ENCODE measurements at regions not wholly inside any gene's neighbourhood (a gene's known extent, or its start where the extent isn't known, plus 50 kb on each side); places are given as distances from the start of the nearest gene placed in this dataset.

DNA sequence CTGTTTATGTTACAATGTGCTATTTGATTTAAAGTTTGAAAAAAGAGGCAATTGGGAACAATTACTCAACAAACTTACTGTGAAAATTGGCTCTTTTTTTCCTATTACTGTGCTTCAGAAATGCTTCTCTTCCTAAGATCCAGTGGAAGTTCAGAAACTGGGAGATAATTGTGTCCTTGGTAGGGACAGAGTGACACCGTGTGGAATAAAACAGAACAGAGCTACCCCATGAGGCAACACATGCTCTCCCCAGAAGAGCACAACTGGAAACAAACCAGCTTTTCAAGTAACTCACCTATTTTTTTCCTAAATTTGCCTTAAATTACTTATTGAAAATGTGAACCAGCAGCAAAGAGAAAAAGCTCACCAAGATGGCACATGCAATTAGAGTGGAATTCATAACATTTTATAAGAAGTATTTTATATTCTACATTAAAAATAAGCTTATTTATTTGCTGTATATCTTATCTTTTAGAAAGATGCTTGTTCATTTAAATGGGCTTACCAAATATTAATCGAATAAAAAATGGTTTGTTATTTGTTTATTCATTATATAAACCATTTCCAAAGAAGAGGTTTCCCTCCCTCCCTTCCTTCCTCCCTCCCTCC is 346.1 kb upstream of the ANKRD30A start:
- intact Hi-C loops (cut with micrococcal nuclease; ENCODE audit: unreplicated experiment) (loop anchor here (10.0 kb wide), 1 partner anchor 1145 kb away; no protein-coding TSS in a partner anchor), in situ Hi-C loops (cut with MboI) (no loop called here)
- no TSS peak for BruUV-seq (replicated peaks)
- Histone ChIP-seq H3K36me3 (ENCODE audit: control insufficient read depth in 2 of 2, insufficient read depth in 2 of 2, low read length in 1 of 2) (no peaks in the 10 kb centered on the region), H2AFZ (ENCODE audit: control insufficient read depth, low read depth, low read length) (no peak overlapping the region), H3K27me3 (replicated peaks in 1 of 2; ENCODE audit: control insufficient read depth in 2 of 2, insufficient read depth in 2 of 2, low read length in 1 of 2) (no peaks in the 10 kb centered on the region), H3K9ac (ENCODE audit: control insufficient read depth, insufficient read depth, low read length) (no peak overlapping the region), H3K4me1 (ENCODE audit: control insufficient read depth, insufficient read depth, low read length) (no peaks in the 10 kb centered on the region), H3K4me3 (no peak overlapping the region), H3K4me2 (ENCODE audit: control insufficient read depth, insufficient read depth) (no peak overlapping the region), H4K20me1 (ENCODE audit: control insufficient read depth, insufficient read depth) (no peaks in the 10 kb centered on the region), H3K27ac (ENCODE audit: control insufficient read depth, insufficient read depth) (no peak overlapping the region), H3K79me2 (ENCODE audit: control insufficient read depth, insufficient read depth, low read length) (no peaks in the 10 kb centered on the region), H3K9me3 (replicated peaks; ENCODE audit: control insufficient read depth, insufficient read depth, low read length) (no peaks in the 10 kb centered on the region)
- 0% methylated on average over 2 of the region's 2 CpGs for WGBS (ENCODE audit: insufficient coverage, insufficient replicate concordance, low lambda C conversion rate, missing lambda C conversion rate)
- ChIA-PET POLR2A (no interaction called here), RAD21 (ENCODE audit: unreplicated experiment) (interaction anchor here (0.8 kb wide), 1 partner anchor 1144 kb away, joined by 3 read pairs; no protein-coding TSS in a partner anchor), SMC1A (ENCODE audit: uncharacterized antibody, unreplicated experiment) (interaction anchor here (0.8 kb wide), 1 partner anchor 1143 kb away, joined by 3 read pairs; no protein-coding TSS in a partner anchor), CTCF (interaction anchor here (0.7 to 0.8 kb wide), 2 partner anchors 92 to 101 kb away, joined by 3 read pairs; no protein-coding TSS in a partner anchor)
- FAIRE-seq (no peak), ATAC-seq (no peak), DNase-seq (ENCODE audit: low read depth, low spot score) (no peak)
- peak in 1 of 3 experiments; percentile 22; a peak in 1 of 6 replicates for TF ChIP-seq CTCF (IDR thresholded peaks at IDR 0.05 in 2 of 3, conservative IDR thresholded peaks at IDR 0.05 in 1 of 3; ENCODE audit: control insufficient read depth in 2 of 3, extremely low read depth in 1 of 3, insufficient read depth in 1 of 3, low read depth in 3 of 3, low read length in 3 of 3)
- no peak for TF ChIP-seq TBL1XR1 (IDR thresholded peaks at IDR 0.05; ENCODE audit: low read depth, low read length)
- no peak for TF ChIP-seq ZNF207 (IDR thresholded peaks at IDR 0.05; ENCODE audit: borderline replicate concordance)
- 0 out of 2 replicates have a peak, but pooled peaks have one; percentile 18 for TF ChIP-seq RAD21 (IDR thresholded peaks at IDR 0.05; ENCODE audit: insufficient read depth, low read depth, low read length)

DNA sequence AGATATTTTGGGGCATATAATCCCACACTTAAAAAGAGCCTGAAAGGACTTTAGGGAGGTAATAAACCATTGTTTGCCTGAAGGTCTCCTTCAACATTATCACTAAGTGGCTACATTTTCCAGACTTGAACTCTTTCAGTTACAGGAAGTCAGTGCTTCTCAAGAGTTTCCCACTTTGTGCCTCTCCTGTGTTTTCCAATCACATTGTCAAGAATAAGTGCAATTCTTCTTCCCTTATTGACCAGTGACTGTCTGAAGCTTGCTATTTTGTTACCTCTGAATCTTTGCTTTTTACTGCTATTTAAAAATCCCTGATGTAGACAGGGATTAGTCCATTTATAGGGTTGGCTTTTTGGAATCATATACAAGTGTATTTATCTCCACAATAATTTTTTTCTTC is 346.7 kb upstream of the ANKRD30A start:
- Histone ChIP-seq H3K79me2 (ENCODE audit: control insufficient read depth, insufficient read depth, low read length) (no peaks in the 10 kb centered on the region), H4K20me1 (ENCODE audit: control insufficient read depth, insufficient read depth) (no peaks in the 10 kb centered on the region), H3K27ac (ENCODE audit: control insufficient read depth, insufficient read depth) (no peak overlapping the region), H3K4me3 (no peak overlapping the region), H3K9me3 (replicated peaks; ENCODE audit: control insufficient read depth, insufficient read depth, low read length) (no peaks in the 10 kb centered on the region), H3K9ac (ENCODE audit: control insufficient read depth, insufficient read depth, low read length) (no peak overlapping the region), H3K4me2 (ENCODE audit: control insufficient read depth, insufficient read depth) (no peak overlapping the region), H3K27me3 (replicated peaks in 1 of 2; ENCODE audit: control insufficient read depth in 2 of 2, insufficient read depth in 2 of 2, low read length in 1 of 2) (no peaks in the 10 kb centered on the region), H3K4me1 (ENCODE audit: control insufficient read depth, insufficient read depth, low read length) (no peaks in the 10 kb centered on the region), H3K36me3 (ENCODE audit: control insufficient read depth in 2 of 2, insufficient read depth in 2 of 2, low read length in 1 of 2) (no peaks in the 10 kb centered on the region), H2AFZ (ENCODE audit: control insufficient read depth, low read depth, low read length) (no peak overlapping the region)
- no peak for FAIRE-seq
- no TSS peak for BruUV-seq (replicated peaks)
- DNase-seq (ENCODE audit: low read depth, low spot score): no peak
- CTCF ChIA-PET: no interaction called here
- ATAC-seq: no peak
- TF ChIP-seq KAT2A (conservative IDR thresholded peaks at IDR 0.05; ENCODE audit: control insufficient read depth, low read depth, low read length): no peak
- TF ChIP-seq RBBP5 (conservative IDR thresholded peaks at IDR 0.05): no peak
- RAD21 ChIA-PET (ENCODE audit: unreplicated experiment): no interaction called here
- POLR2A ChIA-PET: no interaction called here
- intact Hi-C loops (cut with micrococcal nuclease; ENCODE audit: unreplicated experiment): loop anchor here (10.0 kb wide), 1 partner anchor 1144 kb away; no protein-coding TSS in a partner anchor
- SMC1A ChIA-PET (ENCODE audit: uncharacterized antibody, unreplicated experiment): no interaction called here
- in situ Hi-C loops (cut with MboI): no loop called here
